GM23338 (cell line): ENCODE measurements at regions not wholly inside any gene's neighbourhood (a gene's known extent, or its start where the extent isn't known, plus 50 kb on each side); places are given as distances from the start of the nearest gene placed in this dataset.
A peak's percentile ranks its signal among the peaks of the same experiment; 100 is the strongest.

Source experiments
- CREB1 ChIP-seq: fragments of 250-450 bp; sonication (Bioruptor Pico); IDR thresholded peaks from 2 replicates; pipeline ENCODE4 v1.5.0; 2020; ENCODE audit warnings: low read depth, mild to moderate bottlenecking, moderate library complexity
- CTCF ChIP-seq, 2 experiments: fragments of 200-600 bp in 1 of 2; sonication (generic) in 1 of 2; conservative IDR thresholded peaks; 2 replicates each; pipeline versions ENCODE4 v1.5.1 to v1.6.1; 2016 to 2017; ENCODE audit warnings: antibody characterized with exemption in 2 of 2, low read depth in 2 of 2, mild to moderate bottlenecking in 2 of 2, moderate library complexity in 1 of 2
- ETS1 ChIP-seq: IDR thresholded peaks from 2 replicates; pipeline ENCODE4 v1.6.1; 2016; ENCODE audit warnings: antibody characterized with exemption
- EZH2 ChIP-seq: fragments of 200-600 bp; sonication (generic); IDR thresholded peaks from one replicate; pipeline ENCODE4 v1.8.0; 2017; ENCODE audit warnings: antibody characterized with exemption, mild to moderate bottlenecking, low read depth; ENCODE audit not compliant: unreplicated experiment
- EZH2phosphoT487 ChIP-seq: fragments of 200-600 bp; sonication (generic); IDR thresholded peaks from one replicate; pipeline ENCODE4 v1.8.1; 2018; ENCODE audit warnings: antibody characterized with exemption; ENCODE audit not compliant: unreplicated experiment
- JUNB ChIP-seq: IDR thresholded peaks from one replicate; pipeline ENCODE4 v1.6.1; 2016; ENCODE audit warnings: antibody characterized with exemption; ENCODE audit not compliant: unreplicated experiment
- POLR2AphosphoS5 ChIP-seq: IDR thresholded peaks from 2 replicates; pipeline ENCODE4 v1.6.1; 2016; ENCODE audit warnings: antibody characterized with exemption, low read depth
- REST ChIP-seq: IDR thresholded peaks from one replicate; pipeline ENCODE4 v1.6.1; 2018; ENCODE audit warnings: antibody characterized with exemption; ENCODE audit not compliant: unreplicated experiment
- STAT1 ChIP-seq: IDR thresholded peaks from one replicate; pipeline ENCODE4 v1.6.1; 2016; ENCODE audit warnings: antibody characterized with exemption; ENCODE audit not compliant: unreplicated experiment
- ZNF114 ChIP-seq: fragments of 250-450 bp; sonication (Bioruptor Pico); IDR thresholded peaks from 2 replicates; pipeline ENCODE4 v1.5.0; 2020; ENCODE audit warnings: mild to moderate bottlenecking, moderate library complexity
- ZNF331 ChIP-seq: fragments of 250-450 bp; sonication (Bioruptor Pico); IDR thresholded peaks from 2 replicates; pipeline ENCODE4 v1.5.0; 2020; ENCODE audit warnings: low read depth, mild to moderate bottlenecking, moderate library complexity
- ZNF462 ChIP-seq: fragments of 250-450 bp; sonication (Bioruptor Pico); IDR thresholded peaks from 2 replicates; pipeline ENCODE4 v1.5.0; 2020; ENCODE audit warnings: mild to moderate bottlenecking, moderate library complexity

- TF ChIP-seq EZH2phosphoT487 (no peak), CTCF (conservative IDR thresholded peaks at IDR 0.05; ENCODE audit: low read depth in 2 of 2) (peak; percentile 37 to 56; a peak in 3 of 4 replicates), POLR2AphosphoS5 (no peak), STAT1 (no peak), EZH2 (no peak), ZNF462 (CRISPR knock-in tag) (no peak), REST (no peak), ZNF114 (CRISPR knock-in tag) (no peak), JUNB (no peak), CREB1 (CRISPR knock-in tag) (no peak), ZNF331 (CRISPR knock-in tag) (no peak), ETS1 (no peak)
These were observed 262.7 kb upstream of the ALG10B start for GRCh38 chr12:38053655-38054464.
